Fibroblast of peridontal ligament (primary cell): ENCODE measurements at regions not wholly inside any gene's neighbourhood (a gene's known extent, or its start where the extent isn't known, plus 50 kb on each side); places are given as distances from the start of the nearest gene placed in this dataset.
A peak's percentile ranks its signal among the peaks of the same experiment; 100 is the strongest.

ENCODE experiments used
- DNase-seq: peaks from one replicate; pipeline ENCODE4 v3.0.0-alpha.2; 2010; ENCODE audit errors: extremely low read depth

- DNase-seq, result no peak
Measured at GRCh38 chr10:107848726-107849360, 684.3 kb upstream of the SORCS1 start.

DNA sequence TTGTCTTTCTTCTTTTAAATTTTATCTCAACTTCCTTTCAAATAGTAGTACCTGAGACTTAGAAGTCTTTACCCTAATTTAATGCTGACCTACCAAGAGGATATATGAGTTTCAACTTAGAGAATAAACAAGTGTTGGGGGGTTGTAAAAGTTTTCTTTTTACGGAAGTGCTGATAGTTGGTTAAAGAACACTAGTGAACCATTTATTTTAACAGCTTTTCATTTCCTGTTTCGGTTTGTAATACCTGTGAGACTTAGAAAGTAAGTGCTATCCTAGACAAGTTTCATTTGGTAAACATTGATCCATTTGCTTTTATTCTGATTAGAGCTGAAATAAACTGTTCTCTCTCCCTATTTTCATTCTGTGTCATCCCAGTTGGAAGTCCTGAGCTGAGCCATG lies 683.1 kb upstream of the SORCS1 start:
- no peak for DNase-seq

DNA sequence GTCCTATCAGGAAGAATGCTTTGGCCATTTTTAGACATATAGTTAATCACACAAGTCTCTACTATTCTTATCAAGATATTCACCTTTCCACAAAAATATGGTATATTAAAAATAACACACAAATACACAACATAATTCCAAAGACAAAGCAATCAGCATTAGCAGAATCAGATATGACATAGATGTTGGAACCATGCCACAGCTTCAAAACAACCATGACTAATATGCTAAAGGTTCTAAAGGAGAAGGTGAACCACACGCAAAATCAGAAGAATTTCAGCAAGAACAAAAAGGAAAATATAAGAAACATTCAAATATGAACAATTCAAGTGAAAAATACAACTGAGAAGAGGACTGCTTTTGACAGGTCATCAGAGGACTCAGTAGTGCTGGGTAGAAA lies 670.2 kb upstream of the SORCS1 start:
- no peak for DNase-seq

- DNase-seq, result no peak
Measured at GRCh38 chr10:107831772-107832171, 667.3 kb upstream of the SORCS1 start.

GRCh38 chr10:107829161-107829560 lies 664.7 kb upstream of the SORCS1 start:
- DNase-seq, result no peak

GRCh38 chr10:107826171-107826570 lies 661.7 kb upstream of the SORCS1 start:
- no peak for DNase-seq

GRCh38 chr10:107814865-107815487 lies 650.5 kb upstream of the SORCS1 start:
- DNase-seq, result peak; percentile 81

DNA sequence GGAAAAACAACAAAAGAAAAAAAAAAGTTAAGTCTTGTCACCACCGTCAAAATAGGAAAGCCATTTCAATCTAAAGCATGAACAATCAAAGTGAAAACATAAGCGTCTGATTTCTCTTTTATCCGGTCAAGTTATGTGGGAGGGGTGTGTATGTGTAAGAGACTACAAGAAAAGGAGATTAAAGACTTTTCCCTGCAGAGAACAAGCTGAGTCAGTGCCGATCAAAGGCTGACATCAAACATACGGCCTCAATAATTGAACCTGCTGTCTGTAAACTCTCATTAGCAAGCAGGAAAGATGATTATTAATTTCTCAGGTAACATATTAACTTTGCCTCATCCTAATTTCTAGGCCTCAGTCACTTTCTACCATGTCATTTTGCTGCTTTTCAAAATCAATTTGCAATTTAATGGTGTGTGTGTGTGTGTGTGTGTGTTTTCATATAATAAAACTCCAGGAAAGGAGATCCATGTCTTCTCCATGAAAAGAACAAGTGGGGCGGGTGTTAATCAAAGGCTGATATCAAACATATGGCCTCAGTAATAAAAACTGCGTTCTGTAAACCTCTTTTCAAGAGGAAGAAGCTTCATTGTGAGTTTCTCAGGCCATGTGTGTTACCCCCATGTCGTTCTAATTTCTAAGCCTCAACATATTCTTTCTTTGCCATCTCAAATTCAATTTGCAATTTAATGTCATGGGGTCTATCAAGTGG lies 649.1 kb upstream of the SORCS1 start:
- no peak for DNase-seq

DNA sequence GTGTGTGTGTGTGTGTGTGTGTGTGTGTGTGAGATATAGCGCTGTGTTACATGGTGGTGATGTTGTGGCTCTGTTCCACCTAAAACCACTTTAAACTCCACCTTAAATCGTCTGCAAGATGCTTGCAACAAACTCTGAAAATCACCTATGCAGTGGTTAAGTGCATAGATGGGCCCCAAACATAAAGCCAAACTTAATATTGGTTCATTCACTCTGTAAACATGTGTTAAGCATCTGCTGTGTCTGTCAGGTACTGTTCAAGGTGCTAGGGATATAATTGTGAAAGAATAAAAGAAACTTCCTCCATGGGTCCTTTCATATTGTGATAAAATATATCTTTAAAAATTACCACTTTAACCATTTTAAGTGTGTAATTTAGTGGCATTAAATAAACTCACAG lies 645.4 kb upstream of the SORCS1 start:
- no peak for DNase-seq

- DNase-seq, result no peak
Measured at GRCh38 chr10:107807836-107808235, 643.3 kb upstream of the SORCS1 start.

DNA sequence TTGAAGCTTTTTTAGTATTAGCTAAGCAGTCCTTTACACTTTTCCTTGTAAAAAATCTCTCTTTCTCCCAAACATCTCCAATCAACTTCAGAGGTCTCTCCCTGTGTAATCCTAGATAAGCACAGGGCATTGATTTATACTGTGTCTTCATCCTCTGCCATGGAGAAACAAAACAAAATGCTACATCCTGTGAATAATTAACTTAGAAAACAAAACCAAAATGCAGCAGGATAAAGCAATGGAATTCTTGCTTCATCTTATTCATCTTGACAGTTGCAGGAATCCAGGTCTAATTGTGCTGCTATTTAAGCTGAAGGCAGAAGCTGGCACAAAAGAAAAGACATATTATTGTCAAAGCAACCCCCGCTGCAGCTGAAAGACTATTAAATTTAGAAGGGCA lies 641.5 kb upstream of the SORCS1 start:
- no peak for DNase-seq

DNA sequence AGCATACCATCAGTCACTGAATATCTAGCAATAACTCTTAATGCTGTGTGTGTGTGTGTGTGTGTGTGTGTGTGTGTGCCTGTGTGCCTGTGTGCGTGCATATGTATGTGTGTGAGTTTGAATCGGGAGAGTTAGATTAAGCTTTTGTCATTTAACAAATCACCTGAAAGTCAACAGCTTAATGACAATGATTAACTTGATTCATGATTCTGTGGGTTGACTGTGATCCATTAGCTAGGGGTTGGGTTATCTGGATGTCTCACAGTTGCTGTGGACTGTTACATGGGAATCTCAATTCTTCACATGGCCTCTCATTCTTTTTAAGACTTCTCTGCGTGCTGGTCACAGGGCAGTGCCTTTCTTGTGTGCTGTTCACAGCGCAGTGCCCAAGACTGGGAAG lies 639.0 kb upstream of the SORCS1 start:
- no peak for DNase-seq

DNA sequence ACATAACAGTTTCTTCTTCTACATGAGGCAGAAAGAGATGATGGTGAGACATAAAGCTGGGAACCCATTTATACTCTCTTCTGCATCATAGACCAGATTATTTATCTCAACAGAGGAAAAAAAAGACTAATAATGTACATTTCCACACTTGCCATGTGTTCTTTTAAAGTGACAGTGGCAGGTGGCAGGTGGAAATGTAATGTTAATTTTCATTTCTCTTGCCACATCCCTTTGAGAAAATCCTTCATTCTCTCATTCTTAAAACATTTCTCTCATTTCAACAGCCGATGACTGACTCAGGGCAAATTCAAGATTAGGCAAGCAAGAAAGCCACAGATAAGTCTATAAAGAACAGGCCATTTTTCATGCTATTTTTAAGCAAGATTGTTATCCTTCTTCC lies 635.6 kb upstream of the SORCS1 start:
- no peak for DNase-seq

DNA sequence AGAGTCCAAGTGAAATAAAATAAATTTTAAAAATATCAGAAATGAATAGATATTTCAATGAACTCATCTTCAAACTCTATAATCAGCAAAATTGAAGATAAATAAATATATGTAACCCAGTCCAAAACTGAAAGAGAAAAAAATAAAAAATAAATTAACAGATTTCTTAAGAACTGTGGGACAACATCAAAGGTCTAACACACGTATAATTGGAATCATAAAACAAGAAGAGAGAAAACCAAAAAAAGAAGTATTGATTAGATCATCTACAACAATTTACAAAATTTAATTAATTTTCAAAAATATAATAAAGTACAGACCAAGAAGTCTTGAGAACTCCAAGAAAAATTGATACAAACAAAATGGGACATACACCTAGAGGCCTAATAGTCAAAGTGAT lies 625.8 kb upstream of the SORCS1 start:
- no peak for DNase-seq

- no peak for DNase-seq
Measured at GRCh38 chr10:107771066-107771465, 606.6 kb upstream of the SORCS1 start.

DNA sequence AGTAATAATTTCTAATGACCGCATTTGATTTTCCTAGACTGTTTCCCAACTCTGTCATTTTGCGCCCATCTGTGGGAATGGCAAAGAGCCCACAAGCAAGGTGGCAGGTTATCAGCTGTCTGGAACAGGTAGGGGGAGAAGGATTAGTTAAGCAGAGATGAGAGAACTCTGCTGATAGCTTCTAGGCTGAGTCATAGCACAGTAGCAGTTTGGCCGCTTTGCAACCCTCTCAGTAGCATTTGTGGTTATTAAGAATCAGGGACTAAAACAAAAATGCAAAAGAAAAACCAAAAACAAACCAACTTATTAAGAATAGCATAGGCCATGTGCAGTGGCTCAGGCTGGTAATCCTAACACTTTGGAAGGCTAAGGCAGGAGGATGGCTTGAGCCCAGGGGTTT lies 602.7 kb upstream of the SORCS1 start:
- DNase-seq, result no peak

- no peak for DNase-seq
Measured at GRCh38 chr10:107754814-107755213, 590.3 kb upstream of the SORCS1 start.

DNA sequence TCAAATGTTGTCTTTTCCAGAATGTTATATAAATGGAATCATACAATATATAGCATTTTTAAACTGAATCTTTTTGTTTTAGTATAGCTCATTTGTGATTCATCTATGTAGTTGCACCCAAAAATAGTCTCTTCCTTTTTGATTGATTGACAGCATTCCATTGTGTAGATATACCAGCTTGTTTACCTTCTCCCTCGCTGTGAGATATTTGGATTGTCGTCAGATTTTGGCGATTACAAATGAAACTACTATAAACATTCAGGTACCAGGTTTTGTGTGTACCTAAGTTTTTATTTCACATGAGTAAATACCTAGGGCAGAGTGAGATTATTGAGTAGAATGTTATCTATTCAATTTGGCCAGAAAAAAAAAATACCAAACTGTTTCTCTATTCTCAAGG lies 584.7 kb upstream of the SORCS1 start:
- DNase-seq, result no peak

- no peak for DNase-seq
Measured at GRCh38 chr10:107747851-107748250, 583.3 kb upstream of the SORCS1 start.

DNA sequence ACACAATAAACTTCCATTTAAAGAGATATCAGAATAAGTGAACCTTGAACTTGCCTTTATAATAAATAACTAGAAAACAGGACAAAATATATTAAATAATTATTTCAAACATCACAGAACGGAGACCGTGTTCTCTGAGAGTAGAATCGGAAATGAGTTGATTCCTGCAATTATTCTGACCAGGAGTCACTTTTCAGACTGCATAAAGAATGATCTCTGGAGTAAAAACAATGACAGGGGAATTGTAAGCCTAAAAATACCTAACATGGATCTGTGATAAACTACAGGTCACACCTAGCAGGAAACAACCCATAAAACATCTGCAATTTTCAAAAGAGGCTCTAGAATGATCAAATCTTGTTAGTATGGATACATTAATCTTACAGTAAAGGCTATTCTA lies 577.5 kb upstream of the SORCS1 start:
- DNase-seq, result no peak

DNA sequence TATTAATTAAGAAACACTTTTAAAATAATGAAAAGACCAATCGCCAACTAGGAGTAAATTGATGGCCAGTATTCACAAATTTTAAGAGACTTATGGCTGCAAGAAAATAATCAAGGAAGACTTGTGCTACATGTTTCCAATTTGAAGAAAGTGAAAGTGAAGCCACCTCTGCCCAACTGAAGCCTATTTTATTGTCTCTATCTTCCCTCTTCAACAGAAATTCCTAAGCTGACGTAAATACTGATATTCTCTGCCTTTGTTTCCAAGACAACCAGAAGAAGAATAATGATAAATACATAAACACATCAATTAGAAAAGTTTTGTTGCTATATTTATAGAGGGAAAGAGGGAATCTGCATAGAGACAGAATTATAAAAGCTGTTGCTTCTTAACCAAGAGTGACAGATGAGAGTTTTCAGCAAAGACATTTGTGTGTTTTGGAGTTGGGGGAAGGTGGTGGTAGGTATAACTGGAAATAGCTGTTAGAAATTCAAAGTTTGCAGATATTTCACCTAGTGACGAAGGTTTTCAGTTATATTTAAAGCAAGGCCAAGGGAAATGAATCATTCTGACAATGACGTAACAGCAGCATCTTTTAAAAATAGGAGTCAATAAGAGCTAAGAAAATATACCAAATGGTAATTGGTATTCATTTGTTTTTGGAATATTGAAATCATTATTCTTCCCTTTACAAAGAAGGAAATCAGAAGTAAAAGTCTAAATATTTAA lies 576.6 kb upstream of the SORCS1 start:
- DNase-seq, result peak; percentile 82

DNA sequence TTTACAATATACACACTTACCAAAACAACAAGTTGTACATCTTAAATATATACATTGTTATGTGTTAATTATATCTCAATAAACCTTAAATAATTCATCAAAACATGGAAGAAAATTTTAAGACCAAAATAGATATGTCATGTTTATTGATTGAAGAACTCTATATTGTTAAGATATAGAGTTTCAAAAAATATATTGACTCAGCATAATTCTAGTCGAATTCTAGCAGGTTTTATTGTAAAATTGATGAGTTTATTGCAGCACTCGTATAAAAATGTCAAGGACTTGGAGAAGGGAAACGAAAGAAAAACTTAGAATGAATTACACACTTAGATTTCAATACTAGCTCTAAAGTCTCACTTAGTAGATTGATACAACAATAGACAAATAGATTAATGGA lies 575.4 kb upstream of the SORCS1 start:
- no peak for DNase-seq
